Activated gamma-delta T cell treated with Interleukin-2 at 50 U/mL for 16 hours (primary cell): ENCODE measurements at regions not wholly inside any gene's neighbourhood (a gene's known extent, or its start where the extent isn't known, plus 50 kb on each side); places are given as distances from the start of the nearest gene placed in this dataset.

Experiments used
- DNase-seq: peaks from one replicate; pipeline ENCODE4 v3.0.0-alpha.2; 2020

- no peak for DNase-seq
Observed at GRCh38 chrX:39889704-39890103, 208.1 kb downstream of the BCOR start.

- DNase-seq, result no peak
Observed at GRCh38 chrX:39890807-39891206, 207.0 kb downstream of the BCOR start.

- no peak for DNase-seq
Observed at GRCh38 chrX:39891781-39892180, 206.0 kb downstream of the BCOR start.

- no peak for DNase-seq
Observed at GRCh38 chrX:39893417-39894338, 204.1 kb downstream of the BCOR start.

- no peak for DNase-seq
Observed at GRCh38 chrX:39894683-39895082, 203.1 kb downstream of the BCOR start.

GRCh38 chrX:39895218-39896110 lies 202.3 kb downstream of the BCOR start:
- DNase-seq, result no peak

- DNase-seq, result no peak
Observed at GRCh38 chrX:39896951-39897740, 200.6 kb downstream of the BCOR start.

GRCh38 chrX:39897741-39898097 lies 200.0 kb downstream of the BCOR start:
- no peak for DNase-seq

GRCh38 chrX:39898147-39898546 lies 199.6 kb downstream of the BCOR start:
- no peak for DNase-seq

- DNase-seq, result no peak
Observed at GRCh38 chrX:39899059-39899458, 198.7 kb downstream of the BCOR start.

GRCh38 chrX:39899856-39900776 lies 197.6 kb downstream of the BCOR start:
- DNase-seq, result no peak

- DNase-seq, result no peak
Observed at GRCh38 chrX:39900777-39901170, 197.0 kb downstream of the BCOR start.

GRCh38 chrX:39903343-39903742 lies 194.4 kb downstream of the BCOR start:
- no peak for DNase-seq

- DNase-seq, result no peak
Observed at GRCh38 chrX:39903937-39904336, 193.8 kb downstream of the BCOR start.

- DNase-seq, result no peak
Observed at GRCh38 chrX:39904816-39905537, 192.8 kb downstream of the BCOR start.

- DNase-seq, result no peak
Observed at GRCh38 chrX:39905538-39905891, 192.2 kb downstream of the BCOR start.

- DNase-seq, result no peak
Observed at GRCh38 chrX:39905946-39906345, 191.8 kb downstream of the BCOR start.

GRCh38 chrX:39907964-39908661 lies 189.6 kb downstream of the BCOR start:
- DNase-seq, result no peak

GRCh38 chrX:39909996-39910395 lies 187.8 kb downstream of the BCOR start:
- DNase-seq, result no peak

GRCh38 chrX:39910651-39911050 lies 187.1 kb downstream of the BCOR start:
- DNase-seq, result no peak
